HAP-1 (cell line): ENCODE measurements at regions not wholly inside any gene's neighbourhood (a gene's known extent, or its start where the extent isn't known, plus 50 kb on each side); places are given as distances from the start of the nearest gene placed in this dataset.

Experiments
- DNase-seq, 2 experiments: peaks; one replicate each; pipeline ENCODE4 v3.0.0-alpha.2; 2016 to 2020; ENCODE audit warnings: low spot score in 2 of 2
- H3K27me3 ChIP-seq: fragments of 250-450 bp; sonication (Bioruptor Pico); 2 replicates; pipeline ENCODE4 v1.5.1; 2020; ENCODE audit warnings: low read depth, mild to moderate bottlenecking, moderate library complexity
- H3K36me3 ChIP-seq: fragments of 250-450 bp; sonication (Bioruptor Pico); replicated peaks from 2 replicates; pipeline ENCODE4 v1.5.1; 2020; ENCODE audit warnings: mild to moderate bottlenecking
- H3K4me1 ChIP-seq: fragments of 250-450 bp; sonication (Bioruptor Pico); 2 replicates; pipeline ENCODE4 v1.5.1; 2020; ENCODE audit warnings: mild to moderate bottlenecking
- H3K4me3 ChIP-seq: fragments of 250-450 bp; sonication (Bioruptor Pico); 2 replicates; pipeline ENCODE4 v1.5.1; 2020; ENCODE audit warnings: mild to moderate bottlenecking, moderate library complexity
- H3K9me3 ChIP-seq: fragments of 250-450 bp; sonication (Bioruptor Pico); 2 replicates; pipeline ENCODE4 v1.5.1; 2020; ENCODE audit warnings: mild to moderate bottlenecking, moderate library complexity
- in situ Hi-C: fragments of 300-500 bp; cut with MboI; formaldehyde crosslinking; loops from 3 replicates; pipeline ENCODE4 v1.14.3; 2020; ENCODE audit warnings: low sequenced_read_pairs, inconsistent platforms, mixed read lengths

DNA sequence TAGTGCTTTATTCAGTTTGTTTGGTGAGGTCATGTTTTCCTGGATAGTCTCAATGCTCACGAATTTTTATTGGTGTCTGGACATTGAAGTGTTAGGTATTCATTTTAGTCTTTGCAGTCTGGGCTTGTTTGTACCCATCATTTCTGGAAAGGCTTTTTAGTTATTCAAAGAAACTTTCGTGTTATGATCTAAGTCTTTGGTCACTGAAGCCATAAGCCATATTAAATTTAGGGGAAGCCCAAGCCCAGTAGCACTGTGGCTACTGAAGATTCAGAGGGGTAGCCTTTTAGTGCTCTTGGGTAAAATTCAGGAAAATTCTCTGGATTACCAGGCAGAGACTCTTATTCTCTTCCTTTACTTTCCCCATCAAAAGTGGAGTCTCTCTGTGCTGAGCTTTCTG, 56.2 kb upstream of the PEX5L start:
- Histone ChIP-seq H3K4me1 (no peaks in the 10 kb centered on the region), H3K4me3 (no peak overlapping the region), H3K27me3 (no peaks in the 10 kb centered on the region), H3K36me3 (no peaks in the 10 kb centered on the region), H3K9me3 (no peaks in the 10 kb centered on the region; the same call in 1 of the 2 replicates)
- DNase-seq: no peak
- in situ Hi-C loops: no loop called here

DNA sequence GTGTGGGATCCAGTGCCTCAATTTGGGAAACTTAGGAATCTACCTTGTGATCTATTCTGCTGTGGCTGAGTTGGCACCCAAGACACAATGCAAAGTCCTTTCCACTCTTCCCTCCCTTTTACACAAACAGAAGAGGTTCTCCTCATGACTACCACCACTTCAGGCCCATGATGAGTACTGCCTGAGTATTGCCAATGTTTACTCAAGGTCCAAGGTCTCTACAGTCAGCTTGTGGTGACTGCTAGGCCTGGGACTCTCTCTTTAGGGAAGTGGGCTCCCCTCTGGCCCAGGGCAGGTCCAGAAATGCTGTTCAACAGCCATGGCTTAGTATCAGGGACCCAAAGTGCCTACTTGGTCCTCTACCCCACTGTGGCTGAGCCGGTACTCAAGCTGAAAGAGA, 56.8 kb upstream of the PEX5L start:
- H3K27me3 ChIP-seq: no peaks in the 10 kb centered on the region; the same call in 1 of the 2 replicates
- H3K36me3 ChIP-seq: no peaks in the 10 kb centered on the region
- no peak for DNase-seq
- H3K4me3 ChIP-seq: no peak overlapping the region
- H3K9me3 ChIP-seq: no peaks in the 10 kb centered on the region; the same call in 1 of the 2 replicates
- H3K4me1 ChIP-seq: no peaks in the 10 kb centered on the region
- in situ Hi-C loops: no loop called here

DNA sequence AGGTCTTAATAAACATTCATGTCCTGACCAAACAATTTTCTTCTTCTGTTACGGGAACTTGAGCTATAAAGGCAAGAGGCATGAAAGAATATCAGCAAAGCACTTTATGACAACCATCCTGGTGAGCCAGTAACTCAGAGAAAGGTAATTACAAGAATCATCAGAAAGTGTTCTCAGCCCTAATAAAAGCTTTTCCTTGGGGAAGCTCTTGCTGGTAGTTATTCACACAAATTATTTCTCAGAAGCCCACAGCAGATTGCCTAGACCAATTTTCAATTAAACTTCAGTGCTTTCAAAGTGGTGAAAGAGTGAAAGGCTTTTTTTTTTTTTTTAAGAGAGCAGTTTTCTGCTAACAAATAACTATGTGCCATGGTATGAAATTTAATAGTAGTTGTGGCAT, 60.9 kb upstream of the PEX5L start:
- Histone ChIP-seq H3K4me3 (no peak overlapping the region), H3K4me1 (no peaks in the 10 kb centered on the region), H3K27me3 (peaks cover 6% of the 10 kb centered on the region; the same call in 1 of the 2 replicates), H3K9me3 (no peaks in the 10 kb centered on the region), H3K36me3 (no peaks in the 10 kb centered on the region)
- DNase-seq: no peak
- in situ Hi-C loops: no loop called here

DNA sequence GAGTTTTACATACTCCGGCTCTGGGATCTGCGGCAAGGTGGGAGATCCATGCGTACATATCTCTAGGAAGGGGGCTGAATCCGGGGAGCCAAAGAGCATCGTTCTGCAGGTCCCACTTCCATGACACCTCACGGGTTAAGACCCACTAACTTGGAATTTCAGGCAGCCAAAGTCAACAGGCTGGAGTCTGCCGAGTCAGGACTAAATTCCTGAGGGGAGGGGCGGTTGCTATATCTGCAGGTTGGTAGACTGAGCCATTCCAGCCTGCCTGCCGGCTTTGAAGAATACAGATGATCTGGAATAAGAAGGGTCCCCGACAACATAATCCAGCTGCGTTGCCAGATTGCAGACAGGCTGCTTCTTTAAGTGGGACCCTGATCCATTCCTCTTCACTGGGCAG, 65.4 kb upstream of the PEX5L start:
- no peak for DNase-seq
- H3K36me3 ChIP-seq: no peaks in the 10 kb centered on the region
- in situ Hi-C loops: no loop called here
- no peaks in the 10 kb centered on the region for H3K9me3 ChIP-seq
- H3K4me1 ChIP-seq: no peaks in the 10 kb centered on the region
- H3K4me3 ChIP-seq: no peak overlapping the region
- H3K27me3 ChIP-seq: peaks cover 6% of the 10 kb centered on the region; the same call in 1 of the 2 replicates

DNA sequence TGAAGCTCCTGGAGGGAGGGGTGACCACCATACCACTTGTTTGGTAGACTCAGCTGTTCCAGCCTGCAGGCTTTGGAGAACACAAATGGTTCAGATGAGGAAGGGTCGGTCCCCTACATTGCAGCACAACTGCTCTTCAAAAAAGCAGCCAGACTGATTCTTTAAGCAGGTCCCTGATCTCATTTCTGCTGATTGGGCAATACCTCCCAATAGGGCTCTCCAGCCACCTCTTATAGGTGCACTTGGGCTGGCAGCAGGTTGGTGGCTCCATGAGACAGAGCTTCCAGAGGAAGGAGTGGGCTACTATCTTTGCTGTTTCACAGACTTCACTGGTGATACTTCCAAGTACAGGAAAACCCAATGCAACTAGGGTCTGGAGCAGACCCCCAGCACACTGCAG, 65.9 kb upstream of the PEX5L start:
- no peak for DNase-seq
- Histone ChIP-seq H3K4me1 (no peaks in the 10 kb centered on the region), H3K27me3 (peaks cover 6% of the 10 kb centered on the region; the same call in 1 of the 2 replicates), H3K9me3 (no peaks in the 10 kb centered on the region), H3K4me3 (no peak overlapping the region), H3K36me3 (no peaks in the 10 kb centered on the region)
- in situ Hi-C loops: no loop called here

DNA sequence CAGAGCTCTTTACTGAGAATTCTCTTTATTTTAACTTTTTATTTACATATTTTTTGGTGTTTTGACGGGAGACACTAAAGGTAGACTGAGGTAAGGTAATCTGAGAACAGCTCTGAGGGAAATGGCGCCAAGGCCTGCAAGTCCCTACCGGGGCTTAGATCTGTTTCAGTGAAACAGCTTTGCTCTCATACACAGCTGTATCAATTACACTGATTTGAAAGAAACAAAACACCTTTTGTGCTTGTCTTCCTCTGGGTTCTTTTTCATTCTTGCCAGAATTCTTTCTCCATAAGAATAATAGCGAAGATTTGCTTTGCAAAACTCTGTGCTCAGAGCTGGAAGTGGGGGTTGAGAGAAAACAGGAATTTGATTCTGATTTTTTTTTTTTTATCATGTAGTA, 79.5 kb upstream of the PEX5L start:
- Histone ChIP-seq H3K4me1 (peaks cover 28% of the 10 kb centered on the region), H3K36me3 (no peaks in the 10 kb centered on the region), H3K9me3 (no peaks in the 10 kb centered on the region), H3K27me3 (no peaks in the 10 kb centered on the region), H3K4me3 (no peak overlapping the region)
- in situ Hi-C loops: no loop called here
- DNase-seq: peak; percentile 22 to 92

DNA sequence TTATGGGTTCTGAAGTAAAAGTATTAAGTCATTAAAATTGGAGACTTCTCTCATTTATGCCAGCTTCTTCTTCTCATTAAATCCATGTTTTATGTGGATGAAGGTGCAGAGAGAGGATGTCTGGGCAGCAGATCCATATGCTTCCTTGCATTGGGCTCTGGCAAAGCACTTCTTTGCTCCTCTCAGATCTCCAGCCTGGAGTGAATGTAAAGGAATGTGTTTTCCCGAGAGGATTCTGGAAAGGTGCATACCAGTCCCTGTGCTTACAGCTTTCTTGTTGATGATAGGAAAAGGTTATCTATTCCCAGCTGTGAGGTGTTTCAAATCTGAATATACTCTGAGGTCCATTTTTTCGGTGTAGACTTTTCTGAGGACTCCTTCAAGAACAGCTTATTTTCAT, 79.9 kb upstream of the PEX5L start:
- Histone ChIP-seq H3K36me3 (no peaks in the 10 kb centered on the region), H3K9me3 (no peaks in the 10 kb centered on the region)
- in situ Hi-C loops: no loop called here

DNA sequence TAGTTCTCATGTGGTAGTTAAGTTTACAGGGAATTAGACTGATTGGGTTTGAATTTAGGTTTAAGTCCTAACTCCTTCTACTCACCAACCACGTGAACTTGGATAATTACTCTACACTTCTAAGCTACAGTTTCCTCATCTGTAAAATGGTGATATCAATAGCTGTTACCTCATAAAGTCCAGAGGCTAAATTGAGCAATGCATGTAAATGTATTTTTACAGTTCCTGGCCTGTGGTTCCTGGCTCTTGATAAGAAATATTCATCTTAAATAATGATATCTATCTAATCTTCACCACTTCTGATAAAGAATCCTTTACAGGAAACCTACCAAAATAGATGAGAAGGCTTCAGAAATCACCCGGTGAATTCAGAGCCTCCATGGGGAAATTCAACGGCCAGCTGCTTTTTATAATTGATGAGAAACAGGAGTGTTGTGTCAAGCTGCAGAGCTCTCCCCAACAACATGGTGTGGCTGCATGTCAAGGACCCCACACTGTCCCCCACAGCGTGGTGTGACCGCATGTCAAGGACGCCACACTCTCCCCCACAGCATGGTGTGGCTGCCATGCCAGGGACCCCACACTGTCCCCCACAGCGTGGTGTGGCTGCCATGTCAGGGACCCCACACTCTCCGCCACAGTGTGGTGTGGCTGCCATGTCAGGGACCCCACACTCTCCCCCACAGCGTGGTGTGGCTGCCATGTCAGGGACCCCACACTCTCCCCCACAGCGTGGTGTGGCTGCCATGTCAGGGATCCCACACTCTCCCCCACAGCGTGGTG, 80.8 kb upstream of the PEX5L start:
- Histone ChIP-seq H3K9me3 (no peaks in the 10 kb centered on the region), H3K36me3 (no peaks in the 10 kb centered on the region), H3K27me3 (no peaks in the 10 kb centered on the region), H3K4me3 (no peak overlapping the region), H3K4me1 (peaks cover 28% of the 10 kb centered on the region)
- no peak for DNase-seq
- in situ Hi-C loops: no loop called here

More for the DNA sequence above, 79.9 kb upstream of the PEX5L start:
- DNase-seq: no peak
- Histone ChIP-seq H3K27me3 (no peaks in the 10 kb centered on the region), H3K4me3 (no peak overlapping the region), H3K4me1 (peaks cover 28% of the 10 kb centered on the region)

DNA sequence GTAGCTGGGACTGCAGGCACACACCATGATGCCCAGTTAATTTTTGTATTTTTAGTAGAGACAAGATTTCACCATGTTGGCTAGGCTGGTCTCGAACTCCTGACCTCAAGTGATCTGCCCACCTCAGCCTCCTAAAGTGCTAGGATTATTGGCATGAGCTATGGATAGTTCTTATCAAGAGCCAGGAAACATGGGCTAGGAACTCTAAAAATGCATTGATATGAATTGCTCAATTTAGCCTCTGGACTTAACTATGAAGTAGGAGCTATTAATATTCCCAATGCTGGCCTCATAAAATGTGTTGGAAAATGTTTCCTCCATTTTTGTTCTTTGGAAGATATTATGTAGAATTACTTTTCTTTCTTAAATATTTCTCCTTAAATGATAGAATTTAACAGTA, 82.8 kb upstream of the PEX5L start:
- Histone ChIP-seq H3K9me3 (no peaks in the 10 kb centered on the region), H3K27me3 (no peaks in the 10 kb centered on the region), H3K4me3 (no peak overlapping the region), H3K36me3 (no peaks in the 10 kb centered on the region), H3K4me1 (peaks cover 27% of the 10 kb centered on the region)
- in situ Hi-C loops: no loop called here
- no peak for DNase-seq

DNA sequence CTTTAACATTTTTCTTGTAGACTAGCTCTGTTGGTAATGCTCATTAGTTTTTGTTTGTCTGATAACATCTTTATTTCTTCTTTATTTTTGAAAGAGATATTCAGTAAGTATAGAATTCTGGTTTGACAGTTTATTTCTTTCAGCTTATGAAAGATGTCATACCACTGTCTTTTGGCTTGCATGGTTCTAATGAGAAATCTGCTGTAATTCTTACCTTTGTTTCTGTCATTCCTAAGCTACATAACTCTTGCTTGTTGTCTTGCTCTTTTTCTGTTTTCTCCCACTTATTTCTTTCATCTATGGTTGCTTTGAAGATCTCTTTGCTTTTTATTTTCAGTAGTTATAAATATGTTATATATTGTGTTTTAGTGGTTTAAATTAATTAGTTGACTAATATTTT, 87.2 kb upstream of the PEX5L start:
- Histone ChIP-seq H3K36me3 (no peaks in the 10 kb centered on the region), H3K4me3 (no peak overlapping the region), H3K4me1 (no peaks in the 10 kb centered on the region), H3K27me3 (no peaks in the 10 kb centered on the region), H3K9me3 (peaks cover 10% of the 10 kb centered on the region)
- in situ Hi-C loops: no loop called here
- DNase-seq: no peak

DNA sequence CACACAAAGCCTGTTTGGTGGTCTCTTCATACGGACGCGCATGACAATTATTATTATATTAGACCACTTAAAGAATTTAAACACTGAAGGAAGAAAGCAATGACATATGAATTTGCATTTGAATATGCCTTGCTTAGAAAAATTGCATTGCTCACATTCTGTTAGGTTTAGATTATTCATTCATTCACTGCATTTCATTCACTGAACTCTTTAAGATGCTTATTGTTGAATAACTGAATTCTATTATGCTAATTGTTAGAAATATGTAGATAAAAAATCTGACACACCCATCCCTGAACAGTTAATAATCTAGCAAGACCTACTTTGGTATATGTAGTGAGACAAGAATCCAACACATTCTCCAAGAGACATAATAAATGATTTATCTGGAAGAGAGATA, 94.4 kb upstream of the PEX5L start:
- in situ Hi-C loops: no loop called here
- peak in 1 of 2 experiments; percentile 85 for DNase-seq
- no peak overlapping the region for H3K4me3 ChIP-seq
- no peaks in the 10 kb centered on the region for H3K36me3 ChIP-seq
- H3K9me3 ChIP-seq: 0 out of 2 replicates have a peak, but pooled peaks cover 3% of the 10 kb centered on the region
- H3K27me3 ChIP-seq: no peaks in the 10 kb centered on the region
- peaks cover 26% of the 10 kb centered on the region for H3K4me1 ChIP-seq

DNA sequence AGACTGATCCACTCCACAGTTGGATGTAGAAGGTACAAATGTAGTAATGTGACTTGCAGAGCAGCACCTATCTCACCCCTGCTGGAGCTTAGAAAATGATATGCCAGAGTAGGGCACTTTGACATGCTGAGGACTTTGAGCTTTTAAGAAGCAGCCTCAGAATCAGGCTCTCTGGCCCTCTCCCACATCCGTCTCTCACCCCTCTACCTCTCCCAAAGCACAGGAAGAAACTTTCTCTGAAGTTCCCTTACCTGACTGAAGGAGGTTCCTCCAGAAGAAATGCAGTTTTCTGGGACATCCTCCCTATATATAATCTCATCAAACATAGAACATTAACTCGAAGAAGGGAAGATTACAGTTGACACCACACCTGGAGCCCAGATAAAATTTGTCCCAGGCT, 98.4 kb upstream of the PEX5L start:
- in situ Hi-C loops: no loop called here
- Histone ChIP-seq H3K36me3 (no peaks in the 10 kb centered on the region), H3K27me3 (no peaks in the 10 kb centered on the region), H3K4me1 (peaks cover 26% of the 10 kb centered on the region), H3K4me3 (no peak overlapping the region), H3K9me3 (no peaks in the 10 kb centered on the region)
- no peak for DNase-seq

DNA sequence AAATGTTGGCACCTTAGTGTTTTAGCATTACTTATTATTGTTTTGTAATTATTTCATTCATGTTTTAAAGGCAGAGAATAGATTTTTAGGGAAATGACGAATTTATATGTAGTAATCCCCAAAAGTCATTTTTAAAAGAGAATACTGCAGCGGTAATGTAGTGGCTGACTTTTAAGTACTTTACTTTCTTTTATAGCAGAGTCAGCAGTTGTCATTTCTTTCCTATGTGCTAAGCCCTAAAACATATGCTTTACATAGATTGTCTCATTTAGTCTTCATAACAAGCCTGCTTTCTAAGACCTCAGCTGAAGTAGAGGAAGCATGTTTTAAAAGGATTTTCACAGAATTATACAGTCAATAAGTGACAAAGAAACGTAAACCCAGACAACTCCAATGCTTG, 102.1 kb upstream of the PEX5L start:
- in situ Hi-C loops: no loop called here
- Histone ChIP-seq H3K4me1 (peaks cover 6% of the 10 kb centered on the region), H3K27me3 (no peaks in the 10 kb centered on the region), H3K9me3 (no peaks in the 10 kb centered on the region), H3K36me3 (no peaks in the 10 kb centered on the region), H3K4me3 (no peak overlapping the region)
- DNase-seq: no peak

DNA sequence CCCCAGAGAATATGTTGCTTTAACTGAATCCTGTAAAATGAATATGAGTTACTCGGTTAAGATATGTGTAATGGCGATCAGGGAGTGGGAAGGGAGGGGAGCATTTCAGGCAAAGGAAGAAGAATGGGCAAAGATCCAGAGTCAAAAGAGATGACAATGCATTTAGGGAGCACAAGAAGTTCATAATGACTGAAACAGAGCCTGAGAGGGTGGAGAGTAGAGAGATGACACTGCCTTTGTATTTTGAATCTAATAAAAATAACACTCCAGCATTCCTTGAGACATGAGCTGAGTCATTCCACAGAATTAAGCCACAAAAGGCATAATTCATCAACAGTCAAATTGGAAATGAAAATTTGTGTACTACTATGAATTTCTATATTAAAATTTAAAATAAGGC, 105.3 kb upstream of the PEX5L start:
- H3K9me3 ChIP-seq: no peaks in the 10 kb centered on the region
- in situ Hi-C loops: no loop called here
- H3K27me3 ChIP-seq: no peaks in the 10 kb centered on the region
- H3K36me3 ChIP-seq: no peaks in the 10 kb centered on the region
- no peaks in the 10 kb centered on the region for H3K4me1 ChIP-seq
- no peak for DNase-seq
- H3K4me3 ChIP-seq: no peak overlapping the region

DNA sequence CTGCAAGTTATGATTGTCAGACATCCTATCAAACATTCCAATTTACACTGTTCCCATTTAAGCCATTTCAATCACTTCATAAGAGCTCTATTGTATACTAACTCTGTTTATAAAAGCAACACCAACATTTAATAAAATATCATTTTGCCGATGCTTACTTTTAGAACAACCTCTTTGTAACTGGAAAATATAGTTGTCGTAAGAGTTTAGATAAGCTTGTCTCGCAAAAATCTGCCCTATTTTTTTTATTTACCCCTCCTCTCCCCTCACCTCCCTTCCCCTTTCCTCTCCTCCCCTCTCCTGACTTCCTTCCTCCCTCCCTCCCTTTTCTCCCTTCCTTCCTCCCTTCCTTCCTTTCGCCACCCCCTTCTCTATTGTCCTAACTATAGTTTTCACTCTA, 105.7 kb upstream of the PEX5L start:
- no peak overlapping the region for H3K4me3 ChIP-seq
- no peaks in the 10 kb centered on the region for H3K27me3 ChIP-seq
- in situ Hi-C loops: no loop called here
- H3K4me1 ChIP-seq: no peaks in the 10 kb centered on the region
- H3K9me3 ChIP-seq: no peaks in the 10 kb centered on the region
- H3K36me3 ChIP-seq: no peaks in the 10 kb centered on the region
- DNase-seq: no peak
